ENCODE measurements at regions not wholly inside any gene's neighbourhood (a gene's known extent, or its start where the extent isn't known, plus 50 kb on each side); places are given as distances from the start of the nearest gene placed in this dataset.

DNA sequence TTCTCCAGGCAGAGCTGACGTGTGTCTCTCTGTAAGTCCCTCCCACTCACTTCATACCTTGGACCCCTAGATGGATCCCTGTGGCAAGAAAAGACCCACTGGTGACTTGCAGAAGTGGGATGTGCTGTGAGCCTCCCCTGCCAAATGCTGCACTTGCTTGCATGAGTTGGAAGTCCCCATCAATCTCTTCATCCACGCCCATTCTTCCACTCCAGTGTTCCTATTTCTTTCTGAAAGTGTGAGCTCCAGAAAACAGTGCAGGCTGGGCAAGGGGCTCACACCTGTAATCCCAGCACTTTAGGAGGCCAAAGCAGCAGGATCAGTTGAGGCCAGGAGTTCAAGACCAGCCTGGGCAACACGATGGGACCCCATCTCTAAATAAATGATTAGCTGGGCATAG is 254.1 kb upstream of the IRF2BP2 start:
- no peaks in the 10 kb centered on the region for H3K79me2 ChIP-seq (ENCODE audit: control insufficient read depth, insufficient read depth, low read length)
- H3K9me3 ChIP-seq (ENCODE audit: control insufficient read depth, low read depth, low read length), result peaks cover 1% of the 10 kb centered on the region
- H3K9ac ChIP-seq (ENCODE audit: control insufficient read depth, extremely low read depth, insufficient read depth, low read length), result no peak overlapping the region
- no peak overlapping the region for H3K4me2 ChIP-seq (ENCODE audit: control insufficient read depth, extremely low read depth, insufficient read depth, low read depth, low read length)
- FAIRE-seq (no peak), DNase-seq (ENCODE audit: low read depth, low spot score) (no peak)
- H2AFZ ChIP-seq (ENCODE audit: control insufficient read depth, low read length), result no peak overlapping the region
- no peaks in the 10 kb centered on the region for H3K9me1 ChIP-seq (ENCODE audit: control insufficient read depth, extremely low read depth, insufficient read depth, low read length)
- H3K4me3 ChIP-seq (ENCODE audit: control insufficient read depth in 2 of 3, extremely low read depth in 1 of 3, insufficient read depth in 2 of 3, low read depth in 1 of 3, low read length in 3 of 3), result no peak overlapping the region
- no peaks in the 10 kb centered on the region for H3K27me3 ChIP-seq (ENCODE audit: control insufficient read depth, extremely low read depth, insufficient read depth, low read length)
- no peaks in the 10 kb centered on the region for H4K20me1 ChIP-seq (ENCODE audit: control insufficient read depth, extremely low read depth, insufficient read depth, low read length)
- TF ChIP-seq EZH2 (IDR thresholded peaks at IDR 0.05; ENCODE audit: low read length), result no peak
- TF ChIP-seq, protein P1, sequence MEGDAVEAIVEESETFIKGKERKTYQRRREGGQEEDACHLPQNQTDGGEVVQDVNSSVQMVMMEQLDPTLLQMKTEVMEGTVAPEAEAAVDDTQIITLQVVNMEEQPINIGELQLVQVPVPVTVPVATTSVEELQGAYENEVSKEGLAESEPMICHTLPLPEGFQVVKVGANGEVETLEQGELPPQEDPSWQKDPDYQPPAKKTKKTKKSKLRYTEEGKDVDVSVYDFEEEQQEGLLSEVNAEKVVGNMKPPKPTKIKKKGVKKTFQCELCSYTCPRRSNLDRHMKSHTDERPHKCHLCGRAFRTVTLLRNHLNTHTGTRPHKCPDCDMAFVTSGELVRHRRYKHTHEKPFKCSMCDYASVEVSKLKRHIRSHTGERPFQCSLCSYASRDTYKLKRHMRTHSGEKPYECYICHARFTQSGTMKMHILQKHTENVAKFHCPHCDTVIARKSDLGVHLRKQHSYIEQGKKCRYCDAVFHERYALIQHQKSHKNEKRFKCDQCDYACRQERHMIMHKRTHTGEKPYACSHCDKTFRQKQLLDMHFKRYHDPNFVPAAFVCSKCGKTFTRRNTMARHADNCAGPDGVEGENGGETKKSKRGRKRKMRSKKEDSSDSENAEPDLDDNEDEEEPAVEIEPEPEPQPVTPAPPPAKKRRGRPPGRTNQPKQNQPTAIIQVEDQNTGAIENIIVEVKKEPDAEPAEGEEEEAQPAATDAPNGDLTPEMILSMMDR (optimal IDR thresholded peaks at IDR 0.05 in 1 of 3, IDR thresholded peaks at IDR 0.05 in 1 of 3, conservative IDR thresholded peaks at IDR 0.05 in 1 of 3; ENCODE audit: extremely low read depth in 1 of 3, insufficient read depth in 2 of 3, low read length in 3 of 3), result no peak
- H3K36me3 ChIP-seq (ENCODE audit: control insufficient read depth in 2 of 2, extremely low read depth in 1 of 2, insufficient read depth in 2 of 2, low read length in 2 of 2), result no peaks in the 10 kb centered on the region
- H3K27ac ChIP-seq (ENCODE audit: control insufficient read depth, insufficient read depth, low read length), result no peak overlapping the region
- H3K4me1 ChIP-seq (ENCODE audit: control insufficient read depth, extremely low read depth, insufficient read depth, low read length), result peaks cover 26% of the 10 kb centered on the region
- dilution Hi-C loops (cut with MboI; ENCODE audit: extremely low pct_ligation_motif_present, low sequenced_read_pairs), result no loop called here

DNA sequence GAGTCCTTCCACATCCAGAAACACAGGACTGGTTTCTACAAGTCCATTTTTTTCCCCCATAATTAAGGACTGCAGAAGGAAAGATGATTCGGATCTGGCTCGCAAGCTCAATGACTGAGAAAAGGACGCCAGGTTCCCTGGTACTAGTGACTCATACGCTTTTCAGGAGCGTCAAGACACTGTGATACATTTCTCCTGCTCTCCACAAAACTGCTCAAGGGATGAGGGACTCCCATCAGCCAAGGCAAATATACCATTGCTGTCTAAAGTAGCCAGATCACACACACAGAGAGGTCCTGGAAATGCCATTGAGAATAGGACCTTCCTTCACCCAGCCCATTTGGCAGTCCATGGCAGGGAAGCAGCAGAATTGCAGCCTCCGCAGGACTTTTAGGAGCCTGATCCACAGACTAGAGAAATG is 253.6 kb upstream of the IRF2BP2 start:
- Histone ChIP-seq H3K9me1 (ENCODE audit: control insufficient read depth, extremely low read depth, insufficient read depth, low read length) (no peaks in the 10 kb centered on the region), H3K36me3 (ENCODE audit: control insufficient read depth in 2 of 2, extremely low read depth in 1 of 2, insufficient read depth in 2 of 2, low read length in 2 of 2) (no peaks in the 10 kb centered on the region), H3K4me3 (ENCODE audit: control insufficient read depth in 2 of 3, extremely low read depth in 1 of 3, insufficient read depth in 2 of 3, low read depth in 1 of 3, low read length in 3 of 3) (peak overlapping the region in 2 of 3 experiments; percentile 6 to 17), H3K4me1 (ENCODE audit: control insufficient read depth, extremely low read depth, insufficient read depth, low read length) (peaks cover 32% of the 10 kb centered on the region), H2AFZ (ENCODE audit: control insufficient read depth, low read length) (peak overlapping the region; percentile 84), H3K9ac (ENCODE audit: control insufficient read depth, extremely low read depth, insufficient read depth, low read length) (peak overlapping the region; percentile 43), H4K20me1 (ENCODE audit: control insufficient read depth, extremely low read depth, insufficient read depth, low read length) (no peaks in the 10 kb centered on the region), H3K4me2 (ENCODE audit: control insufficient read depth, extremely low read depth, insufficient read depth, low read depth, low read length) (peak overlapping the region; percentile 72), H3K27ac (ENCODE audit: control insufficient read depth, insufficient read depth, low read length) (peak overlapping the region; percentile 7), H3K27me3 (ENCODE audit: control insufficient read depth, extremely low read depth, insufficient read depth, low read length) (no peaks in the 10 kb centered on the region), H3K79me2 (ENCODE audit: control insufficient read depth, insufficient read depth, low read length) (no peaks in the 10 kb centered on the region), H3K9me3 (ENCODE audit: control insufficient read depth, low read depth, low read length) (peaks cover 1% of the 10 kb centered on the region)
- dilution Hi-C loops (cut with MboI; ENCODE audit: extremely low pct_ligation_motif_present, low sequenced_read_pairs), result no loop called here
- FAIRE-seq (peak; percentile 64), DNase-seq (ENCODE audit: low read depth, low spot score) (peak; percentile 25)
- TF ChIP-seq EZH2 (IDR thresholded peaks at IDR 0.05; ENCODE audit: low read length), result no peak
- TF ChIP-seq, protein P1 (optimal IDR thresholded peaks at IDR 0.05 in 1 of 3, IDR thresholded peaks at IDR 0.05 in 1 of 3, conservative IDR thresholded peaks at IDR 0.05 in 1 of 3; ENCODE audit: extremely low read depth in 1 of 3, insufficient read depth in 2 of 3, low read length in 3 of 3), result no peak
